AG08395 (cell line): ENCODE measurements at regions not wholly inside any gene's neighbourhood (a gene's known extent, or its start where the extent isn't known, plus 50 kb on each side); places are given as distances from the start of the nearest gene placed in this dataset.

Source experiments
- DNase-seq: peaks from one replicate; pipeline ENCODE4 v3.0.0; 2012; ENCODE audit warnings: mixed read lengths, low spot score

GRCh38 chr3:193874997-193875593 lies 260.9 kb upstream of the HES1 start:
- DNase-seq, result no peak

- no peak for DNase-seq
Measured at GRCh38 chr3:193875601-193876321, 260.2 kb upstream of the HES1 start.

GRCh38 chr3:193879099-193879863 lies 256.7 kb upstream of the HES1 start:
- DNase-seq, result no peak

- DNase-seq, result no peak
Measured at GRCh38 chr3:193879864-193880242, 256.1 kb upstream of the HES1 start.

GRCh38 chr3:193882091-193882490 lies 253.9 kb upstream of the HES1 start:
- DNase-seq, result no peak

- no peak for DNase-seq
Measured at GRCh38 chr3:193883551-193883950, 252.4 kb upstream of the HES1 start.

GRCh38 chr3:193884027-193884426 lies 251.9 kb upstream of the HES1 start:
- DNase-seq, result no peak

GRCh38 chr3:193884652-193885051 lies 251.3 kb upstream of the HES1 start:
- DNase-seq, result no peak

GRCh38 chr3:193885832-193886231 lies 250.1 kb upstream of the HES1 start:
- DNase-seq, result no peak

GRCh38 chr3:193890016-193890897 lies 245.7 kb upstream of the HES1 start:
- DNase-seq, result no peak

- no peak for DNase-seq
Measured at GRCh38 chr3:193894121-193894863, 241.7 kb upstream of the HES1 start.

GRCh38 chr3:193895409-193895808 lies 240.5 kb upstream of the HES1 start:
- DNase-seq, result no peak

GRCh38 chr3:193896419-193896818 lies 239.5 kb upstream of the HES1 start:
- DNase-seq, result no peak

- DNase-seq, result no peak
Measured at GRCh38 chr3:193897288-193897687, 238.7 kb upstream of the HES1 start.

- DNase-seq, result no peak
Measured at GRCh38 chr3:193897731-193898180, 238.2 kb upstream of the HES1 start.

- no peak for DNase-seq
Measured at GRCh38 chr3:193899001-193899400, 236.9 kb upstream of the HES1 start.

GRCh38 chr3:193901007-193901406 lies 234.9 kb upstream of the HES1 start:
- no peak for DNase-seq

GRCh38 chr3:193902607-193903511 lies 233.1 kb upstream of the HES1 start:
- DNase-seq, result no peak

GRCh38 chr3:193903512-193903817 lies 232.5 kb upstream of the HES1 start:
- DNase-seq, result no peak

- no peak for DNase-seq
Measured at GRCh38 chr3:193903966-193904365, 232.0 kb upstream of the HES1 start.
